Activated B cell treated with CpG ODN at 0.5 μM for 24 hours (primary cell): ENCODE measurements at regions not wholly inside any gene's neighbourhood (a gene's known extent, or its start where the extent isn't known, plus 50 kb on each side); places are given as distances from the start of the nearest gene placed in this dataset.

ENCODE experiments used
- ATAC-seq: fragments of 200-7000 bp; cut with Tn5 transposase; one replicate; pipeline ENCODE4 v1.10.0; 2021; ENCODE audit warnings: low read depth, mild to moderate bottlenecking, moderate library complexity
- CTCF ChIA-PET: fragments of 350-600 bp; sonication (Branson Sonifier 250); formaldehyde crosslinking; loops from one replicate; lab custom pipeline; 2021; ENCODE audit warnings: antibody characterized with exemption; lab: Charles Lee
- POLR2A ChIA-PET: fragments of 350-600 bp; sonication (Branson Sonifier 250); formaldehyde crosslinking; loops from one replicate; lab custom pipeline; 2021; ENCODE audit warnings: antibody characterized with exemption; lab: Charles Lee
- DNase-seq: peaks from one replicate; pipeline ENCODE4 v3.0.0; 2022
- H3K27ac Mint-ChIP-seq: one replicate; pipeline ENCODE4 v1.8.0; 2020; ENCODE audit warnings: mixed read lengths
- H3K27me3 Mint-ChIP-seq: one replicate; pipeline ENCODE4 v1.8.0; 2021; ENCODE audit warnings: mixed read lengths
- H3K36me3 Mint-ChIP-seq: one replicate; pipeline ENCODE4 v1.8.0; 2021; ENCODE audit warnings: low read depth, mixed read lengths
- H3K4me1 Mint-ChIP-seq: one replicate; pipeline ENCODE4 v1.8.0; 2021; ENCODE audit warnings: mixed read lengths
- H3K4me3 Mint-ChIP-seq: one replicate; pipeline ENCODE4 v1.8.0; 2020; ENCODE audit warnings: mild to moderate bottlenecking, mixed read lengths
- H3K9me3 Mint-ChIP-seq: one replicate; pipeline ENCODE4 v1.8.0; 2020; ENCODE audit warnings: mixed read lengths
- intact Hi-C: fragments of 100-400 bp; cut with micrococcal nuclease; formaldehyde crosslinking; loops from one replicate; pipeline ENCODE4 v1.15.1; 2024
- TF ChIP-seq, protein P1 (sequence below): fragments of 200-600 bp; IDR thresholded peaks from one replicate; pipeline ENCODE4 v1.8.0; 2022; ENCODE audit warnings: antibody characterized with exemption, mild to moderate bottlenecking

DNA sequence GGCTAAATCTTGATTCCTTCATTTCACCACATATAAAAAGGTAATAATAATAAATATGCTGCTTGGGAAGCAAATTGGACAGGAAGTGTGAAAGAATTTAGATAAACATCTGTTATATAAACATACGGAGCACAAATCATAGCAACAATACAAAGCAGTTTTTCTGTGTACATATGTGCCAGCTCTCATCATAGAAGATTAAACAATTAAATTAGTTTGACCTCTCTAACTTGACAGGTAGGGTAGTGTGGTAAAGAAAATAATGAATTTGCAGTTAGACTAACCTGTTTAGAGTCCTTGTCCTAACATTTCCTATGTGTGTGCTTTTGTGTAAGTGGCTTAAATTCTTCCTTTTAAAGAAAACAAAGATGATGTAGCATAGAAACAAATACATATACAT lies 995.7 kb upstream of the TENM4 start:
- POLR2A ChIA-PET = no interaction called here
- DNase-seq (no peak), ATAC-seq (no peak)
- intact Hi-C loops = no loop called here
- TF ChIP-seq, protein P1, sequence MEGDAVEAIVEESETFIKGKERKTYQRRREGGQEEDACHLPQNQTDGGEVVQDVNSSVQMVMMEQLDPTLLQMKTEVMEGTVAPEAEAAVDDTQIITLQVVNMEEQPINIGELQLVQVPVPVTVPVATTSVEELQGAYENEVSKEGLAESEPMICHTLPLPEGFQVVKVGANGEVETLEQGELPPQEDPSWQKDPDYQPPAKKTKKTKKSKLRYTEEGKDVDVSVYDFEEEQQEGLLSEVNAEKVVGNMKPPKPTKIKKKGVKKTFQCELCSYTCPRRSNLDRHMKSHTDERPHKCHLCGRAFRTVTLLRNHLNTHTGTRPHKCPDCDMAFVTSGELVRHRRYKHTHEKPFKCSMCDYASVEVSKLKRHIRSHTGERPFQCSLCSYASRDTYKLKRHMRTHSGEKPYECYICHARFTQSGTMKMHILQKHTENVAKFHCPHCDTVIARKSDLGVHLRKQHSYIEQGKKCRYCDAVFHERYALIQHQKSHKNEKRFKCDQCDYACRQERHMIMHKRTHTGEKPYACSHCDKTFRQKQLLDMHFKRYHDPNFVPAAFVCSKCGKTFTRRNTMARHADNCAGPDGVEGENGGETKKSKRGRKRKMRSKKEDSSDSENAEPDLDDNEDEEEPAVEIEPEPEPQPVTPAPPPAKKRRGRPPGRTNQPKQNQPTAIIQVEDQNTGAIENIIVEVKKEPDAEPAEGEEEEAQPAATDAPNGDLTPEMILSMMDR = no peak
- no peaks in the 10 kb centered on the region for H3K36me3 Mint-ChIP-seq
- peaks cover 10% of the 10 kb centered on the region for H3K9me3 Mint-ChIP-seq
- CTCF ChIA-PET = no interaction called here
- no peaks in the 10 kb centered on the region for H3K4me1 Mint-ChIP-seq
- no peak overlapping the region for H3K4me3 Mint-ChIP-seq
- no peaks in the 10 kb centered on the region for H3K27me3 Mint-ChIP-seq
- no peak overlapping the region for H3K27ac Mint-ChIP-seq

DNA sequence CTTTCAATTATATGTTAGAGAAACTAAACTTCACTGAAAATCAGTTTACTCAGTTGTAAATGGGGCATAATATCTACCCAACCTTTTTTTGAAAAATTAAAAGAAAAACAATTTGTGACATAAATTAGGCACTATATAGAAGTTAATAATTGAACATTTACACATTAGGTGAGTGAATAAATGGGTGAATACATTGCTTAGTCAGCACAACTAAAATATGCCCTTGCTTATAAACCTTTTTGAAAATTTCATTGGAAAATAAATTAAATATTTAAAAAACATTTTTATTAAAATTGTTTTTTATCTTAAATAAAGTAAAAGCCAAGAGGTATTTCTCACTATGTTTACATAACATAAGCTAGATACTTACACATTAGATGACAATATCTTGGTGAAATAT lies 994.5 kb upstream of the TENM4 start:
- ChIA-PET POLR2A (no interaction called here), CTCF (no interaction called here)
- TF ChIP-seq, protein P1 = no peak
- intact Hi-C loops = no loop called here
- H3K36me3 Mint-ChIP-seq = no peaks in the 10 kb centered on the region
- no peaks in the 10 kb centered on the region for H3K27me3 Mint-ChIP-seq
- no peak for DNase-seq
- H3K4me3 Mint-ChIP-seq = no peak overlapping the region
- peaks cover 8% of the 10 kb centered on the region for H3K9me3 Mint-ChIP-seq
- H3K27ac Mint-ChIP-seq = no peak overlapping the region
- ATAC-seq = no peak
- H3K4me1 Mint-ChIP-seq = no peaks in the 10 kb centered on the region

DNA sequence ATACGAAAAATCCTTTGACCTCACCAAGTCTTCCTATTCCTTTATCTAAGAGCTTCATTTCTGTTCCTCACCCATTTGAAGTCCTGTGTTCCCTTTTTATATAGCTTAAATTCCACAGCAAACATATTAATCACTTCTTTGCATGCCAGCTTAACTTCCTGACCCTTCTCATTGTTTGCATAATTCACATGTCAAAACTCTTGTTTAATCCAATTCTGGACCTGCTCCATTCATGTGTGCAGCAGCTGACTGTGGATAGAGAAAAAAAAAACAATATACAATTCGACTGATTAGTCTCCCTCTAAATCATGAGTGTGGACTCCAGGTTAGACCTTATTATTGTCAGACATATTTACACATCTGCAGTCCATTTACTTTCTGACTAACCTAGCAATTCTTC lies 991.2 kb upstream of the TENM4 start:
- H3K27ac Mint-ChIP-seq = no peak overlapping the region

DNA sequence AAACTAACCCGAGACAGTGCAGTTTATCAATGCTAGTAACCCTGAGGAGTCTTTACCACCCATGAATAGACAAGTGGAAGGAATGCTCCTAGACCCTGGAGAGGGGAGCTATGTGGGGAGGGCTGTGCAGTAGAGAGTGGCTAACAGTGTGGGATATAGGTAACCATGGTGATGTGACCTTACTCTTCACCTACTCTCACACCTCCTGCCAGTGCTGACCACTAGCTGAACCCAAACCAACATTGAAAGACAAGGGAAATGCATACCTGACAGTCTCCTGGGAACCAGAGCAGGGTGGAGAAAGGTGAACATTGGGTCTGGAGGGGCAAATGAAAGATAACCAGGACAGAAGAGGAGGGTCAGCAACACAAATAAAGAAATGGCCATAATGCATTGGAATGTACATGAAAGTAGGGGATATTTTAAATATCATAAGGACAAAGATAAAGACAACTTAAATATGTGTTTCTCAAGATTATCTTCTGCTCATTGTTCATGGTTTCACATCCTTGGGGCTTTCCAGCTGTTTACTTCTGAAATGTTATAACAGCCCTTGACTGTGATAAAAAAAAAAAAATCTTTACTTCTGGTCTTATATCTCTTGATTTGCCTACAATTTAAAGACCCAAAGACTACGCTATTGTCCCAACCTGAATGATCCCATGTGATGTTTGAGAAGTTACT lies 983.3 kb upstream of the TENM4 start:
- intact Hi-C loops = no loop called here
- no peaks in the 10 kb centered on the region for H3K36me3 Mint-ChIP-seq
- TF ChIP-seq, protein P1 = no peak
- H3K27ac Mint-ChIP-seq = no peak overlapping the region
- ATAC-seq (no peak), DNase-seq (no peak)
- H3K4me1 Mint-ChIP-seq = no peaks in the 10 kb centered on the region
- ChIA-PET CTCF (no interaction called here), POLR2A (no interaction called here)
- peaks cover 6% of the 10 kb centered on the region for H3K9me3 Mint-ChIP-seq
- H3K4me3 Mint-ChIP-seq = no peak overlapping the region
- no peaks in the 10 kb centered on the region for H3K27me3 Mint-ChIP-seq

More for the DNA sequence above, 991.2 kb upstream of the TENM4 start:
- ChIA-PET CTCF (no interaction called here), POLR2A (no interaction called here)
- intact Hi-C loops = no loop called here
- H3K9me3 Mint-ChIP-seq = peaks cover 14% of the 10 kb centered on the region
- H3K36me3 Mint-ChIP-seq = no peaks in the 10 kb centered on the region
- H3K27me3 Mint-ChIP-seq = no peaks in the 10 kb centered on the region
- DNase-seq (no peak), ATAC-seq (no peak)
- no peaks in the 10 kb centered on the region for H3K4me1 Mint-ChIP-seq
- TF ChIP-seq, protein P1 = no peak
- H3K4me3 Mint-ChIP-seq = no peak overlapping the region

DNA sequence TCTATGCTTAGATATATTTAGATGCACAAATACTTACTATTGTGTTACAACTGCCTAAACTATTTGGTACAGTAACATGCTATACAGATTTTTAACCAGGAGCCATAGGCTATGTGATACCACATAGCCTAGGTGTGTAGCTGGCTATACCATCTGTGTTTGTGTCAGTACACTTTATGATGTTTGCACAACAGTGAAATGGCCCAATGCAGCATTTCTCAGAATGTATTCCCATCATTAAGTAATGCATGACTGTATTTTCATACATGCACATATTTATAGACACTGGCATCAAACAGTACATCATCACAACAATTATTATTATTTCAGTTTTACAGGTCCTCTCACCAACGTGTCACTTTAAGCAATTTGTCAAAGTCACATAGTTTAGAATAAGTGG lies 979.5 kb upstream of the TENM4 start:
- ChIA-PET CTCF (no interaction called here), POLR2A (no interaction called here)
- no peak overlapping the region for H3K4me3 Mint-ChIP-seq
- no peak for DNase-seq
- no peak for ATAC-seq
- no peaks in the 10 kb centered on the region for H3K27me3 Mint-ChIP-seq
- H3K36me3 Mint-ChIP-seq = no peaks in the 10 kb centered on the region
- peaks cover 5% of the 10 kb centered on the region for H3K9me3 Mint-ChIP-seq
- TF ChIP-seq, protein P1 = no peak
- no peaks in the 10 kb centered on the region for H3K4me1 Mint-ChIP-seq
- no peak overlapping the region for H3K27ac Mint-ChIP-seq
- intact Hi-C loops = no loop called here
